ENCODE measurements at regions not wholly inside any gene's neighbourhood (a gene's known extent, or its start where the extent isn't known, plus 50 kb on each side); places are given as distances from the start of the nearest gene placed in this dataset.

DNA sequence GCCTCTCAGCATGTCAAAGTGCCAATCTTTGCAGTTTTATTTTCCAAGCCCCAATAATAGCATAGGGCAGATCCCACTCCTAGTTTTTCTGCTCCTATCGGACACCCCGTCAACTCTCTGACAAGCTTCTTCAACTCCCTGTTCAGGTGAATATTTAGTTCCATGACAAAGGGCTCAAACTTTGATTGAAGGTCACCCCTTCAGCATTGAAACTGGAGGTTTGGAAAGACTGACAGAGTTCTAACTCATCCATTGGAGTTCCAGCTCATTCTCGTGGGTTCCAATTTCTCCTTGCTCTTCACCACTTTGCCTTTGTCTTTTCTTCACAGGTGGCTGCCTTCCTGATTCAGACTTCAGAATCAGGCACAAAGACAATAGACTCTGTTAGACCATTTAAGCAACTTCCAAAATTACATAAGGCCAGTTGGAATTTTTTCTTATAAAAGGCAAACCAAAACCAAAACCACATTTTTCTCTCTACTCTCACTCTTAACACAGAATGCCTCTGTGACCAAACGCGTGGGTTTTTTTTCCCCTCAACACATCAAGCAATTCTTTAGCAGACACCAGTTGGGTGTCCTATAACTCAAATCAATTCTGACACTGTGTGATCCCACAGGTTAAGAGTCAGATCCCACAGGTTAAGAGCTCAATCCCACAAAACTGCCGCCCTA lies 169.3 kb upstream of the USP25 start:
- no peak for ATAC-seq
- no peak for TF ChIP-seq CSDC2 (CRISPR knock-in tag; IDR thresholded peaks at IDR 0.05)
- TF ChIP-seq ISL1 (CRISPR knock-in tag; IDR thresholded peaks at IDR 0.05), result no peak
- no peak for TF ChIP-seq TCF4 (CRISPR knock-in tag; IDR thresholded peaks at IDR 0.05; ENCODE audit: borderline replicate concordance)
- no peak for TF ChIP-seq GLIS3 (CRISPR knock-in tag; IDR thresholded peaks at IDR 0.05)
- TF ChIP-seq ARNTL (CRISPR knock-in tag; IDR thresholded peaks at IDR 0.05; ENCODE audit: borderline replicate concordance, low read depth), result no peak
- TF ChIP-seq SNAI2 (CRISPR knock-in tag; IDR thresholded peaks at IDR 0.05), result no peak
- TF ChIP-seq PPARA (CRISPR knock-in tag; IDR thresholded peaks at IDR 0.05; ENCODE audit: borderline replicate concordance), result no peak
- no peak for TF ChIP-seq ZNF565 (CRISPR knock-in tag; conservative IDR thresholded peaks at IDR 0.05; ENCODE audit: low read depth)
- no peak for TF ChIP-seq BACH2 (CRISPR knock-in tag; IDR thresholded peaks at IDR 0.05; ENCODE audit: borderline replicate concordance)
- TF ChIP-seq ZFP30 (CRISPR knock-in tag; IDR thresholded peaks at IDR 0.05), result no peak
- TF ChIP-seq, protein P1, sequence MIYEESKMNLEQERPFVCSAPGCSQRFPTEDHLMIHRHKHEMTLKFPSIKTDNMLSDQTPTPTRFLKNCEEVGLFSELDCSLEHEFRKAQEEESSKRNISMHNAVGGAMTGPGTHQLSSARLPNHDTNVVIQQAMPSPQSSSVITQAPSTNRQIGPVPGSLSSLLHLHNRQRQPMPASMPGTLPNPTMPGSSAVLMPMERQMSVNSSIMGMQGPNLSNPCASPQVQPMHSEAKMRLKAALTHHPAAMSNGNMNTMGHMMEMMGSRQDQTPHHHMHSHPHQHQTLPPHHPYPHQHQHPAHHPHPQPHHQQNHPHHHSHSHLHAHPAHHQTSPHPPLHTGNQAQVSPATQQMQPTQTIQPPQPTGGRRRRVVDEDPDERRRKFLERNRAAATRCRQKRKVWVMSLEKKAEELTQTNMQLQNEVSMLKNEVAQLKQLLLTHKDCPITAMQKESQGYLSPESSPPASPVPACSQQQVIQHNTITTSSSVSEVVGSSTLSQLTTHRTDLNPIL (CRISPR knock-in tag; IDR thresholded peaks at IDR 0.05; ENCODE audit: low read depth), result no peak

DNA sequence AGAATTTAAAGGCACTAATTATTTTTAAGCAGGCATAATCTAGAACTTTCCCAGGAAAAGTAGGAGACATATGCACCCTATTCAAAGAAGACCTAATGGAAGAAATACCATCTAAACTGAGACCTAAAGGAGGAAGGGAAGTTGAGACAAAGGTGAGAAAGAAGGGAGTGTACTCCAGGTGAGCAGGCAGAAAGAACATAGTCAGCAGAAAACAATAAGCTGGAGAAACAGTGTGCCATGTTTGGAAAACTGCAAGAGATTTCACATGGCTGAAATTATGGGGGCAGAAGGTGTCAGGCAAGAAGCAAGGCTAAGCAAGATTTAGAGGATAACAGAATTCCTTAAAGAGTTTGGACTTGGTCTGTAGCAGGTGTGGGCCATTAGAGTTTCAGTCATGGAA lies 167.0 kb upstream of the USP25 start:
- no peak for TF ChIP-seq PPARA (CRISPR knock-in tag; IDR thresholded peaks at IDR 0.05; ENCODE audit: borderline replicate concordance)
- no peak for TF ChIP-seq TCF4 (CRISPR knock-in tag; IDR thresholded peaks at IDR 0.05; ENCODE audit: borderline replicate concordance)
- TF ChIP-seq, protein P1 (CRISPR knock-in tag; IDR thresholded peaks at IDR 0.05; ENCODE audit: low read depth), result no peak
- TF ChIP-seq ZNF70 (CRISPR knock-in tag; IDR thresholded peaks at IDR 0.05), result no peak
- TF ChIP-seq ZNF565 (CRISPR knock-in tag; conservative IDR thresholded peaks at IDR 0.05; ENCODE audit: low read depth), result no peak
- no peak for TF ChIP-seq OSR1 (CRISPR knock-in tag; IDR thresholded peaks at IDR 0.05)
- TF ChIP-seq ZC3H10 (CRISPR knock-in tag; IDR thresholded peaks at IDR 0.05), result no peak
- TF ChIP-seq, protein P2, sequence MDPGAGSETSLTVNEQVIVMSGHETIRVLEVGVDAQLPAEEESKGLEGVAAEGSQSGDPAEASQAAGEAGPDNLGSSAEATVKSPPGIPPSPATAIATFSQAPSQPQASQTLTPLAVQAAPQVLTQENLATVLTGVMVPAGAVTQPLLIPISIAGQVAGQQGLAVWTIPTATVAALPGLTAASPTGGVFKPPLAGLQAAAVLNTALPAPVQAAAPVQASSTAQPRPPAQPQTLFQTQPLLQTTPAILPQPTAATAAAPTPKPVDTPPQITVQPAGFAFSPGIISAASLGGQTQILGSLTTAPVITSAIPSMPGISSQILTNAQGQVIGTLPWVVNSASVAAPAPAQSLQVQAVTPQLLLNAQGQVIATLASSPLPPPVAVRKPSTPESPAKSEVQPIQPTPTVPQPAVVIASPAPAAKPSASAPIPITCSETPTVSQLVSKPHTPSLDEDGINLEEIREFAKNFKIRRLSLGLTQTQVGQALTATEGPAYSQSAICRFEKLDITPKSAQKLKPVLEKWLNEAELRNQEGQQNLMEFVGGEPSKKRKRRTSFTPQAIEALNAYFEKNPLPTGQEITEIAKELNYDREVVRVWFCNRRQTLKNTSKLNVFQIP (CRISPR knock-in tag; IDR thresholded peaks at IDR 0.05; ENCODE audit: borderline replicate concordance, low read depth), result no peak
- TF ChIP-seq, protein P3, sequence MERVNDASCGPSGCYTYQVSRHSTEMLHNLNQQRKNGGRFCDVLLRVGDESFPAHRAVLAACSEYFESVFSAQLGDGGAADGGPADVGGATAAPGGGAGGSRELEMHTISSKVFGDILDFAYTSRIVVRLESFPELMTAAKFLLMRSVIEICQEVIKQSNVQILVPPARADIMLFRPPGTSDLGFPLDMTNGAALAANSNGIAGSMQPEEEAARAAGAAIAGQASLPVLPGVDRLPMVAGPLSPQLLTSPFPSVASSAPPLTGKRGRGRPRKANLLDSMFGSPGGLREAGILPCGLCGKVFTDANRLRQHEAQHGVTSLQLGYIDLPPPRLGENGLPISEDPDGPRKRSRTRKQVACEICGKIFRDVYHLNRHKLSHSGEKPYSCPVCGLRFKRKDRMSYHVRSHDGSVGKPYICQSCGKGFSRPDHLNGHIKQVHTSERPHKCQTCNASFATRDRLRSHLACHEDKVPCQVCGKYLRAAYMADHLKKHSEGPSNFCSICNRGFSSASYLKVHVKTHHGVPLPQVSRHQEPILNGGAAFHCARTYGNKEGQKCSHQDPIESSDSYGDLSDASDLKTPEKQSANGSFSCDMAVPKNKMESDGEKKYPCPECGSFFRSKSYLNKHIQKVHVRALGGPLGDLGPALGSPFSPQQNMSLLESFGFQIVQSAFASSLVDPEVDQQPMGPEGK (CRISPR knock-in tag; IDR thresholded peaks at IDR 0.05; ENCODE audit: borderline replicate concordance), result no peak
- TF ChIP-seq CSDC2 (CRISPR knock-in tag; IDR thresholded peaks at IDR 0.05), result no peak
- TF ChIP-seq TOX (CRISPR knock-in tag; IDR thresholded peaks at IDR 0.05; ENCODE audit: borderline replicate concordance), result no peak
- no peak for TF ChIP-seq ZFP30 (CRISPR knock-in tag; IDR thresholded peaks at IDR 0.05)
- no peak for TF ChIP-seq ZNF8 (CRISPR knock-in tag; IDR thresholded peaks at IDR 0.05)
- no peak for TF ChIP-seq ESRRG (CRISPR knock-in tag; IDR thresholded peaks at IDR 0.05)
- TF ChIP-seq GLIS3 (CRISPR knock-in tag; IDR thresholded peaks at IDR 0.05), result no peak
- no peak for TF ChIP-seq ZFP3 (CRISPR knock-in tag; IDR thresholded peaks at IDR 0.05)
- TF ChIP-seq, protein P4, sequence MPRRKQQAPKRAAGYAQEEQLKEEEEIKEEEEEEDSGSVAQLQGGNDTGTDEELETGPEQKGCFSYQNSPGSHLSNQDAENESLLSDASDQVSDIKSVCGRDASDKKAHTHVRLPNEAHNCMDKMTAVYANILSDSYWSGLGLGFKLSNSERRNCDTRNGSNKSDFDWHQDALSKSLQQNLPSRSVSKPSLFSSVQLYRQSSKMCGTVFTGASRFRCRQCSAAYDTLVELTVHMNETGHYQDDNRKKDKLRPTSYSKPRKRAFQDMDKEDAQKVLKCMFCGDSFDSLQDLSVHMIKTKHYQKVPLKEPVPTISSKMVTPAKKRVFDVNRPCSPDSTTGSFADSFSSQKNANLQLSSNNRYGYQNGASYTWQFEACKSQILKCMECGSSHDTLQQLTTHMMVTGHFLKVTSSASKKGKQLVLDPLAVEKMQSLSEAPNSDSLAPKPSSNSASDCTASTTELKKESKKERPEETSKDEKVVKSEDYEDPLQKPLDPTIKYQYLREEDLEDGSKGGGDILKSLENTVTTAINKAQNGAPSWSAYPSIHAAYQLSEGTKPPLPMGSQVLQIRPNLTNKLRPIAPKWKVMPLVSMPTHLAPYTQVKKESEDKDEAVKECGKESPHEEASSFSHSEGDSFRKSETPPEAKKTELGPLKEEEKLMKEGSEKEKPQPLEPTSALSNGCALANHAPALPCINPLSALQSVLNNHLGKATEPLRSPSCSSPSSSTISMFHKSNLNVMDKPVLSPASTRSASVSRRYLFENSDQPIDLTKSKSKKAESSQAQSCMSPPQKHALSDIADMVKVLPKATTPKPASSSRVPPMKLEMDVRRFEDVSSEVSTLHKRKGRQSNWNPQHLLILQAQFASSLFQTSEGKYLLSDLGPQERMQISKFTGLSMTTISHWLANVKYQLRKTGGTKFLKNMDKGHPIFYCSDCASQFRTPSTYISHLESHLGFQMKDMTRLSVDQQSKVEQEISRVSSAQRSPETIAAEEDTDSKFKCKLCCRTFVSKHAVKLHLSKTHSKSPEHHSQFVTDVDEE (CRISPR knock-in tag; IDR thresholded peaks at IDR 0.05), result no peak
- TF ChIP-seq ISL1 (CRISPR knock-in tag; IDR thresholded peaks at IDR 0.05), result no peak
- ATAC-seq, result no peak

DNA sequence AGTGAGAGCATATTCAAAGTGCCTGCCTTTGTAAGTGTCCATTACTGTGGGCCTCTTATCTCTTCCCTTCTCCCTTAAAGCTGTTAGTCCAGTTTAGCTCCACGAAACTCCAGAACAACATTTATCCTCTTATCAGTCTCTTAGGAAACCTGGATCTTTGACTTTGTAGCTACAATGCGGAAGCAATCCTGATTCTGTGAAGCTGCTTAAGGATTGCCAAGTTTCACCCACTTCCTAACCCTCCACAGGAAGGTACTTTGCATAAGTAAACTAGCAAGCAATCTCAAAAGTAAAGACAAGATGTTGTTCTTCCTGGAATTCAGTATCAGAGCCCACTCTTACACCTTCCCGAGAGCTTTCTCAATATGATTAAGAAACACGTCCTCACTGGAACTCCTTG lies 164.9 kb upstream of the USP25 start:
- TF ChIP-seq PPARA (CRISPR knock-in tag; IDR thresholded peaks at IDR 0.05; ENCODE audit: borderline replicate concordance) (no peak), ZNF565 (CRISPR knock-in tag; conservative IDR thresholded peaks at IDR 0.05; ENCODE audit: low read depth) (no peak)
- ATAC-seq, result no peak

Measured in SK-N-SH treated with all-trans-retinoic acid at 6 μM for 48 hours (cell line).